HG03565 (cell line): ENCODE measurements at regions not wholly inside any gene's neighbourhood (a gene's known extent, or its start where the extent isn't known, plus 50 kb on each side); places are given as distances from the start of the nearest gene placed in this dataset.

Source experiments
- ATAC-seq: cut with Tn5 transposase; IDR thresholded peaks from one replicate; pipeline ENCODE4 v1.9.1; 2021; ENCODE audit warnings: mild to moderate bottlenecking, moderate library complexity; ENCODE audit not compliant: unreplicated experiment

DNA sequence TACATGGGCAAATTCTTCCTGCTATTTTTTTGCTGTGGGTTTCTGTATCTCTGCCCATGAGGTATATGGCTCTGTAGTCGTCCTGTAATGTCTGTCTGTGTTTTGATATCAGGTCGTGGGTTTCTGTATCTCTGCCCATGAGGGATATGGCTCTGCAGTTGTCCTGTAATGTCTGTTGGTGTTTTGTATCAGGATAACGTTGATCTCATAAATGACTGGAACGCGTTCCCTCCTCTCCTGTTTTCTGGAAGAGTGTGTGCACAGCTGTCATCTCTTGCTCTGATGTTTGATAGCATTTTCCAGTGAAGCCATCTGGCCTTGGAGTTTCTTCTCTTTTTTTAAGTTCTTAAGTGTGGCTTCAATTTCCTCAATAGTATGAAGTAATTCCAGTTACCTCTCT, 57.2 kb downstream of the SOX1 start:
- no peak for ATAC-seq

DNA sequence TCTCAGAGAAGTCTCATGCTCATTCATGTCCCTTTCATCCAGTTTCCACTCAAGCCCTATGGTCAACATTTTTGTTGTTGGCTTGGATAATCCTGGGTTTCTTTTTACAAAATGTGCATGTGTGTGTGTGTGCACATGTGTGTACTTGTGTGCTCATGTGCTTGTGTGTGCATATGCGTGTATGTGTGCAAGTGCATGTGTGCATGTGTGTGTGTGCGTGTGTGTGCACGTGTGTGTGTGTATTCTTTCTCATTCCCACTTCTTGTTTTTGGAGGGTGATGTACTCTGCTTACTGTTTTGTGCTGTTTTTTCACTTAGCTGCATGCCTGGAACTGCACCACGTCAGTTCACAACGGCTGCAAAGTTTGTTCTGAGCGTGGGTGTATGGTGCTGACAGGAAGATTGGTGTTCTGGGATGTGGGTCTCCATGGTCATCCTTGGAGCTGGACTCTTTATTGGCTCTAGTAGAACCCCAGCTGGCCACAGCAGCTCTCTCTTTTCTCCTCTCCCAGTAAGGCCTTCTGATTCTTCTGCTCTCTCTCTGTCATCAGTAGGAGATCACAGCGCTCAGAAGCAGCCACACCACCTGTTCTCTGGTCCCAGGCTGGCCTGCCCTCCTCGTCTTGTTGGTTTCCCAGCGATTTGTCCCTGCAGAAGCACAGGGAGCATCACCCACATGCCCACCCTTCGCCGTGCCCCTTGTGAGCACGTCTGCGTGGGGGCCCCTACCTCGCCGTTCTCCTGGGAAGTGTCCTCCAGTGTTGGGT, 60.8 kb downstream of the SOX1 start:
- no peak for ATAC-seq

DNA sequence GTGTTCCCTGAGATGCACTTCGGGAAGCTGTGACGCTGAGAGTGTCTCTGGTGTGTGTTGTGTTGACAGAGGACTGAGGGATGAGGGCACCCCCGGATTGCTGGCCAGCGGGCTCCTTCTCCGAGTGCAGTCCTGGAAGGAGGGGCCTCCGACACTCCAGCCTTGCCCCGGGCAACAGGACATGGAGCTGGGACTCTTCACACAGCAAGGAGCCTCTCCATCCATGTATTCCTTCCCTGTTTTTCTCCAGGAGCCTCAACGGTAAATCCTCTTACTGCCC, 61.3 kb downstream of the SOX1 start:
- no peak for ATAC-seq

DNA sequence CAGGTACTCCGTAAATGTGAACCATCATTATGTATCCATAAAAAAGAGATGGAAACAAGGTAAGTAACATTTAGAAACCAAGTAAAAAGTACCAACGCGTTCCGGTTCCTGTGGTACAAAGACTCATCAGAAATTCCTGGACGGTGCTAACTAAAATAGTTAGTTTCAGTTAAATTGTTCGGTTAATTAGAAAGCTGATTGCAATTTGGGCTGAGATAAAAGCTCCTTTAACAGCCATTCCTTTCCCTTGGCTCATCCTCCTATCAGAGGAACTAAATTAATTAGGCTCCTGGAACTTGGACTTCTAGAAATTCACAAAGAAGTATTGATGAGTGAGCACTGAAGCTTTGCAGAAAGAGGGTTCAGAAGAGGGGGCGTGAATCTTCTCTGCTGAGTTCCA, 63.5 kb downstream of the SOX1 start:
- no peak for ATAC-seq

DNA sequence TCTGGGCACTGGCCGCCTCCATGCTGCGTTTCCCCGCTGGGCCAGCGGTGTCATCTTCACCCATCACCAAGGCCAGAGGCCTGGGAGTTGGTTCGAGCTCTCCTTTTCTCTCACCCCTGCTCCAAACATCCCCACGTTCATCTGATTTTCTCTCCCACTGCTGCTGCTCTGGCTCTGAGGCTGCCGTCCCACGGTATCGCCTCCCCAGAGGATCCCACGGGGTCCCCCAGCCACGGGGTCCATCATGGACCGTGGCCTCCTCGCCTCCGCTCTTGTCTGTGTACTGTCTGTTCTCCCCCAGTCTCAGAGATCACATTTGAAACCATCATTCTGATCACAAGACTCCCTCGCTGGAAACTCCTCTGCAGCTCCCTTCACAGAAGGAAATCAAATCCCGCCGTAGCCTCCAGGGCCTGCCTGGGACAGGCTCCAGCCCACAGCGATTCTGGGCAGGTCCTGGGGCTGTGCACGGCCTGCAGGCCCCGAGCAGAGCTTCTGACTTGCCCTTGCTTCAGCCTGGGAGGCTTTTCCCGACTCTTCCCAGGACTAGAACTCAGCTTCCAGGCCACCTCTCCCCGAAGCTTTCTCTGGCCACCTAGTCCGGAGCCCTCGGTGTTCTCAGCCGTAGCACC, 64.2 kb downstream of the SOX1 start:
- no peak for ATAC-seq

DNA sequence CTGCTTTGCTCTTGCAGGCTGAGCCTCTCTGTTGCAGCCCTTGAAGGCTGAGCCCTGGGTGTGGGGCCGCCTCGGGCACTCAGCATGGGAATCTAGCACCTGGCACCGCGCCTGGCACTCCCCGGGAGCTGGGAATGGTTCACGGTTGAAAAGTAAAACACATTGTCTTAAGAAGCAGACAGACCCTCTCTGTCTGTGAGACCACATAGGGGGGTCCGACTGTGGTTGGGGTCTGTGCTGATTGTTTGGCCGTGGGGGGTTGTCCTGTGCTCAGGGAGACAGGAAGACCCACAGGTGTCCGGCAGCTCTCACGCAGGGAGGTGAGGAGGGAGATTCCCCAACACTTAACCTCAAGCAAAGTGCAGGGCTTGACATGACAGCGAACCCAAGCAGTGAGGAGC, 64.8 kb downstream of the SOX1 start:
- ATAC-seq = no peak

DNA sequence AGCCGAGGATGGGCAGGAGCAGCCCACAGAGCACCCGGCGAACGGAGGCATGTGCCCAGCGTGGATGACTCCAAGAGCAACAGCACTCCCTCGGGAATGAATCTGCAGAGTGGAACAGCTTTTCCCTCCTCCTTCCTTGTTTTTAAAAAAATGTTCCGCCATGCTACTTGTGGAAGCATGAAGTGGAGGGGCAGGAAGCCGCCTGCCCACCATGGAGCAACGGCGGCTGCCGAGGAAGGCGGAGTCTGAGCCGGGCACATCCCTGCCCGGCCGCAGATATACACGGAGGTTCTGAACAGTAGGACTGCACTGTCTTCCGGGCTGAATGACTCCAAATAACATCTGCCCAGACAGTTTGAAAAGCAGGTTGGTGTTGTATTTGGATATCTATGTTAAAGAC, 65.2 kb downstream of the SOX1 start:
- no peak for ATAC-seq

DNA sequence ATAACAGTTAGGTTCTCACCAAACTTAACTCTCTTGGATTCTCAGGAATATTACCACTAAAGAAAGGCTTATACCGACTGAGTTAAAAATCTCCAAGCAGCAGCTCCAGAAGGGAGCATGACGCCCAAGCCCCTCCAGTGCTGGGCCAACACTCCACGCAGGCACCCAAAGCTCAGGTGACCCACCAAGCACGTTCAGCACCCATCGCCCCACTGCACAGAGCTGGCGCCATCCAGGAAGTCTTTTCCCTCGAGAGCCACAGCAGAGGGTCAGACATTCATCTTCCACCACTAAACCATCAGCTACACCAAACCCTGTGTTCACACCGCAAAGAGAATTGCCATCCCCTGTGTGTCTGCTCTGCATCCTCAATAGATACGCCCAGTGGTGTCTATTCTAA, 65.7 kb downstream of the SOX1 start:
- no peak for ATAC-seq

DNA sequence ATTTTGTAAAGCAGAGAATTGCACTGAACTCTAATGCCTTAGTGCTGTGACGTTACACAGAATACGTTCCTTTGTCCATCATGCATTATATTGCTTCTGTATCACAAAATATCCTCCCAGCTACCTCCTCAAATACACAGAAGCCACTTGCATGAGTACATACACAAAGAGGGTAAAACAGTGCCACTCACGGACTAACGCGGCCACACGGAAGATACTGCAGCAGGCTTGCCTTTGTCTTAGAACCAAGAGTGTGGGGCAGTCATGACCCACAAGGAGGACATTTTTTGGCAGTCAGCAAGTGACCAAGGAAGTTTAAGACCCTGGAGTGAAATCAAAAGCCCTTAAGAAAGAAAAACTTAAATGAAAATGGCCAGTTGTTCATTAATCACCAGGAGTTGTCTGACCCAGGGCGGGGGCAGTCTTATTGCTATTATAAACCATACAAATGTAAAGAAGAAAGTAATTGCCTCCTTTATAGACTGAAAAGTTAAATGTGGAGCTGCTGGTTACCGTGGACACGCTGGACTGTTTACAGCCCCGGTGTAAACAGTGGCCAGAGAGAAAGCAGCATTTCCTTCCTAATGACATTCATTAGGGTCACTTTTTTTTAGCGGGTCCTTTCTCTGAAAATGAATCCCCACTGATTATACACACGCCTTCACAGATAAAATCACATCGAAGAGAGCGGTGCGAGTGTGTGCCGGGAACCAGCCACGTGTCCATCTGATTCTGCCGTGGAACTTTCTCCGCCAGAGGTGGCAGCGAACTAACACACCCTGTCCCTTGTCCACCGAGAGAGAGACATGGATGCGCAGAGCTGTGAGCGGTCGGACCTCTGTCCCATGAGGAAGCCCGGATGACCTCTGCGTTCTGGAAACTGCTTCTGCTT, 66.8 kb downstream of the SOX1 start:
- no peak for ATAC-seq

DNA sequence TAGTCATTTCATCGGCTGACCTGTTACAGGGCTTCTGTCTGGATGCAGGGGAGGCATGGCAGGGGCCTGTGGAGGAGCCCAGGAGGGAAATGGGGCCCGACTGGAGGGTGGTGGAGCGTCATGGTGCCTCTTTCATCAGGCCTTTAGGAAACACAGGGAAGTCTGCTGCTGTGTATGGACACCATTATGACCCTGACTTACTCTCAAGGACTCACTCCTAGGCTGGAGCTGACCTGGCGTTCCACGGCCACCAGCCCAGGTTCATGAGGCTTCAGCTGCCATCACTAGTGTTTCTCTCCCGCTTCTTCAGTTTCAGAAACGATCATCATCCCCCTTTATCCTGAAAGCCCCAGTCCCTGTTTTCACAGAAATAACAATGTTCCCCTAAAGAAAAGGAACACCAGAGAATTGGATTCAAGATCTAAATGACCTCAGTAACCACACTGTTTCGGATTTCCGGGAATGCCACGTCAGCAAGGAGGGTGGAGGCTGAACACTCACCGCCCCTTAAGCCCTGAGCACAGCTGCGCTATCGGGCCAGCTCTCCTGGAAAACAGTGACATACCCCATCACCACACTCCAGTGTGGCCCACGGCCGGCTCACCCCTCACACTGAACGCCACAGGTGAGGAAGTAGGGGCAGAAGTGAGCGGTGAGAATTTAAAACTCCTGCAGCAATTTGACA, 67.6 kb downstream of the SOX1 start:
- no peak for ATAC-seq

DNA sequence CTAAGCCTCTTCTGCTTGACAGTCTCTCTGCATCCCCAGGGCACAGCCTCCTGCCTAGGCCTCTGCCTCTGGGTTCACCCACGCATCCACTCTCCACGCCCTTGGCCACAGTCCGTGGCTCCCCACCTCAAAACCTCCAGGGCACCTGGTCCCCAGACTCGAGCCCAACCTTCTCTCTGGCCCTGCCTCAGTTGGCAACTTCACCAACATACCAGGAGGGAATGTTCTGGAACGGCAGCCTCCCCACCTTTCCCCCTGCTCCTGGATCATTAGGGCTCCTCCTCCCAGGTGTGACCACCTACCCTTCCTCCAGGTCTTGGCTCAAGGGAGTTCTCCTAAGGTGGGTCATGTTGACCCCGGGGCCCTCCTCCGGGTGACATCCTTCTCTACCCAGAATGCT, 69.1 kb downstream of the SOX1 start:
- ATAC-seq = no peak

DNA sequence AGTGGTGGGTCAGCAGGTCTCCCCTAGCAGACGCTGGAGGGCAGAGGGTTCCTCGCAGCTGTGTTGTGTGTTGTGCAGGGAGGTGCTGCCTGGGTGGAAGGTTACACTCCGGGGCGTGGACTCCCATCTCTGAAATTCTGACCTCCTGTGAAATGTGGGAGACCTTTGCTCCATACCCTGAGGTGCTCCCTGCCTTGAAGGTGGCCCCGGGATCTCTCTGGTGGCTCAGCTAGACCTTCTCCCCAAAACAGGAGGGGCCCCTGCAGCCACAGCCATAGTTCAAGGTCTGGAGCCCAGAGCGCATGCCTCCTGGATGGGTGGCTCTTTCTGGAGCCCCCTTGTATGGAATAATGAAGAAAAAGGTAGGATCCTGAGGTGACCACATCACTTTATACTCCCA, 70.2 kb downstream of the SOX1 start:
- ATAC-seq = no peak

DNA sequence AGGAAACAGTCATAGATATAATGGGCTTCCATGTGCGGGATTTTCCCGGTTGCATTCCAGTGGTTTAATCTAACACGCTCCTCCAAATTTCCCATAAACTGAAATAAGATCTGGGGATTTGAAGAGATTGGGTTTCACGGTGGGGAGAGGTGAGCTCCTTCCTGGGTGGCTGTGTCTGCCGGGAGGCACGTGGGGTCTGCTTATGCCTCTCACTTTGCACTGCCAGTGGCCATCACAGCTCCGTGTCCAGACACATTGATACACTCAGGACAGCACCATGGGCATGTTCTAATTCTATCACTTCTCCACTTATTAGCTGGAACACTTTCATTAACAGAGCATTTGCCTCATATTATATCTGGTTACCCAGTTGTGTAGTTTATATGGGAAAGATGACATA, 73.4 kb downstream of the SOX1 start:
- no peak for ATAC-seq

DNA sequence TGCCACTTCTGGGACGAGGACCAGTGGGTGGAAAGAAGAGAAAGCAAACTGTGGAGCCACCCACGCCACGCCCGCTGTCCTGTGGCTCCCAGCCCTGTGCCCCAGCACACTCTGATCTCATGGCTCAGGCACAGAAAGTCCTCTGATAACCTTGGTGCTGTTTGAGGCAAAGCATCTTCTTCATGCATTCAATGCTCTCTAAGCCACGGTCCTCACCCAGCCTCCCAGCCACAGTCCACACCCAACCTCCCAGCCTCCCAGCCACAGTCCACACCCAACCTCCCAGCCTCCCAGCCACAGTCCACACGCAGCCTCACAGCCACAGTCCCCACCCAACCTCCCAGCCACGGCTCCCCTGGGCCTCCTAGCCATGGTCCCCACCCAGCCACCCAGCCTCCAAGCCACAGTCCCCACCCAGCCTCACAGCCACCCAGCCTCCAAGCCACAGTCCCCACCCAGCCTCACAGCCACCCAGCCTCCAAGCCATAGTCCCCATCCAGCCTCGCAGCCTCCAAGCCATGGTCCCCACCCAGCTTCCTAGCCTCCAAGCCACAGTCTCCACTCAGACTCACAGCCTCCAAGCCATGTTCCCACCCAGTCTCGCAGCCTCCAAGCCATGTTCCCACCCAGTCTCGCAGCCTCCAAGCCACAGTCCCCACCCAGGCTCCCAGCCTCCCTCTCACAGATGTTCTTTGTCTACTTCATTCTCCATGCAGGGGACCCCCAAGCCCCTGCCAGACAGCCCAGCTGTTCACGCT, 74.9 kb downstream of the SOX1 start:
- ATAC-seq = no peak

DNA sequence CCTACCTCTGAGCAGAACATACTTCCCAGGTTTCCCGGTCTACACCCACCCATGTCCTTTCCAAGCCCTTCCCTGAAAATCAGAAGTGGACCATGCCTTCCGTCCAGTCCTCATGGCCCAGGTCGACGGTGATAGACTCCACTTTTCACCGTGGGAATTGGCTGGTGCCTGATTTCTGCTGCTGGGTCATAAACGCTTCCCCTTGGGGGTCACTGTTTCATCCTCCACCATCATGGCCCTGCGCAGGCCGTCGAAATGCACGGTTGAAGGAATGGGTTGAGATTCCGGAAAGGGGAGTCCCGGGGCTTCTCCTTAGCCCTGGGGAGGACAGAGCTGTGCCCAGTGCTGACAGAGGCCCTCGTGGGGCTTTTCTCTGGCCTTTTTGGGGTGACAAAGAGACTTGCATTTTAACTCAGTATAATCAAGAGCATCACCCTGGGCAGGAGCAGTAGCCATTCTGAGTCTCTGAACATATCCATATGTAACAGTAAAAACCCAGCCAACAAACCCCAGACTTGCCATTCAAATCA, 75.5 kb downstream of the SOX1 start:
- no peak for ATAC-seq

DNA sequence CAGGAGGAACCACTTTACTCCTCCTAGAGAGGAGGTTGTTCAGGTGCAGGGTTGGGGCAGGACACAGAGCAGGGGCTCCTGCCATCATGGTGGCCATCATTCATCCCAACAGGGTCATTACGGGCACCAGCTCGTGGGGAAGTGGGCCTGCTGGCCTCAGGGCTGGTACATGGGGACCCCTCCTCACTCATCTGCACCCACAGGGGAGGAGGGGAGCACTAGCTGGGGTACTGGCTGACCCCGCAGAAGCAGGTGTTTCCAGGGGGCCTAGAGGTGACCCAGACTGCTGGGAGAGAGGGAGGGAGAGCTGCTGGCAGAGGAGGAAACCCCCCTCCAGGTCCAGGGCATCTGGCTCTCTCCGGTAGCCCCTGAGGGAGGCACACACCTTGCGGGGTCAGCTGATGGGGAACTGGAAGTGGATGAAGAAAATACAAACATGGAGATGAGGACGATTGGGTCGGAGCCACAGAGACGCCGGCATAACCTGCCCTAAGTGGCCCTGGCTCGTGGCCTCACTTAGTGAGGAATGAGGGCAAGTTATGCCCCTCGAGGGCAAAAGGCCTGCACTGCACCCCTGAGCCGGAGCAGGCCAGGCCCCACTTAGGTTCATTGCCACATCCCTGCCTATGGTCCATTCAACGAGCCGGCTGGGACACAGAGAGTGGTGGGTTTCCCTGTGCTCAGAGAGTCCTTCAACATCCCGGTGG, 76.2 kb downstream of the SOX1 start:
- no peak for ATAC-seq

DNA sequence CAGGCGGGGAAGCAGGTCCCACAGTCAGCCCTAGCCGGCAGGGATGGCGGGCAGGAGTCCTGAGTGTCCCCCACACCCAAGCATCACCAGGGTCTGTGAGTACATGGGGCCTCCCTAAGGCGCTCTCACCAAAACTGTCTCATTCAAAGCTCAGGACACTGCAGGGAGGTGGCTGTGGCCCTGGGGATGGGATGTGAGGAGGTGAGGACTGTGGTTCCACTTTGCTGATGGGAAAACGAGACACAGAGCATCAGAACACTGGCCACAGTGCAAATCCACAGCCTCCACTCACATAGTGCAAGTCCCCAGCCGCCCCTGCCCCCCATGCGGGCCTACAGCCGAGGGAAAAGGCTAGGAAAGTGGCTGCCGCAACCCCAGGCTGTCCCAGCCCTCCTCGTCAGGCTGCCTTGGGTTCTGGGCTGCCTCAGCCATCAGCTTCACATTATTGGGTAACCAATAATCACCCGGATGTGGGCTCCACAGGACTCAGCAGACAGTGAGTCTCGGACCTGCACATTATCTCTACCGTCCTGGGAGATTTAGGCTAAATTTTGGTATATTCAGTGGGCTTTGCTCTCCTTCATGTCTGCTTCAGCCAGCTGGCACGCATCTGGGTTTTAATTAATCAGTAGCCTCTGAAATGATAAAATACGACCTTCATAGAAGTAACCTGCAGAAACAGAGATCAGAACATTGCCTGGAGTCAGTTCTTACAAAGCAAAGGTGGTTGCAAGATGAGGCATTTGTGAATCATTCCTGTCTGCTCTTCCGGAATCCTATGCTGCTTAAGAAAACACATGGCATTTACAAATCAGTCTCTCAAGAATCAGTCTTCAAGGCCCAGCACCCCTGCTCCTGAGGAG, 77.0 kb downstream of the SOX1 start:
- no peak for ATAC-seq

DNA sequence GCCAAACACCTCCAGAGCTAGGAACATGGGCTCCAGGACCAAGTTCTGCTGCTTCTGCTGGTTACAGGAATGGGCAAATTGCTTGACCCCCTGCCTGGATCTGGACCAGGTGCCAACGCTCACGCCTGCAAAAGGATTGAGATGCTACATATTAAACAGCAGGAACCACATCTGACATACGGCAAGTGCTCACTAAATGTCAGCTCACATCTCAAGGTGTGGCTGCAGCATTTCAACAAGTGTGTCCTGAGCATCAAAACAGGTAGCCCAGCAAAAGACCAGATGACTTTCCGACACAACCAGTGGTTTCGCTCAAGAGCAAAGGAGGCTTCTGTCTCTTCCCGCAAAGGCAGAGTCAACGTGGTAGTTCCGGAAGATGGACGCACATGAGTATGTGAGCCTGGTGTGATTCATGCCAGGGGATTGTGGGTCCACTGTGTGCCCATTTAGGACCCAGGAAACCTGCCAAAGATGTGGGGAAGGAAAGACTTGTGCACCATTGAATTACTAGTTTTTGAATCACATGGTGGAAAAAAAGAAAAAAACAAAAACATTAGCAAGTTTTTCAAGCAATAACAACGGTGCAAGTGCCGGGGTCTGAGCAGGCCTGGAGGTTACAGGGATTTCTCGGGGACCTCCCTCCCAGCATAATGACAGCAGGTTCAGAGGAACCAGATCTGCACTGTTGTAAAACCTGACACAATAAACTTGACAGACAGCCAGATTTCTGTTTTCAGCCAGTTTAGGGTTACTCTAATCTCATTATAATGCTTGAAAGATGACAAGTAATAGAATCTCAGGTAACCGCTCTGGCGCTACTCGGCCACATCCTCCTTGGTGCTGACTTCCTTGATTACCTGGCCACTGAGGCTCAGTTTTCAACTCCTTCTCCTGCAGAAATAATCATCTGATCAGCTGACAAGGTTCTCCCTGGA, 77.9 kb downstream of the SOX1 start:
- ATAC-seq = no peak
